CD4-positive, alpha-beta T cell treated with Interferon gamma for 1 hour (primary cell): ENCODE measurements at regions not wholly inside any gene's neighbourhood (a gene's known extent, or its start where the extent isn't known, plus 50 kb on each side); places are given as distances from the start of the nearest gene placed in this dataset.
"Not testable (repeated sequence)": the region's sequence is repeated elsewhere in the genome, so short reads cannot be mapped to it uniquely, and the experiment has no call there.

ENCODE experiments used
- DNase-seq: peaks from one replicate; pipeline ENCODE4 v3.0.0-alpha.2; 2020

DNA sequence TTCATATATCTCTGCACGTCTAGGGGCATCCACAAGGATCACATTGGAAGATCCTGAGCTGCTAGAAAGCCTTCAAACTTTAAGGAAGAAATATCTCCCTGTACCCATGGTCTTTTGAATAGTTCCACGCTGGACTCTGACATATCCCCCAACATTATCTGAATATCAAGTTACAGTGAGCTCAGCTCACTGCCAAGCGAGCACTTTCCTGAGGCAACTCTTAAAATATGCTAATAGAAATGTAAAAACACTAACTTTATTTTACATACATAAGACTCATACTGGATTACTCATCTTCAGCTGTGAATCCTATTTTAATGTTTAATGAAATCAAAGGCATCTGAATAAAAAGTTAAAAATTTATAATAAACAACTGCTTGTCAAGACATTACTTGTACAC lies 420.2 kb upstream of the CCDC54 start:
- no peak for DNase-seq

DNA sequence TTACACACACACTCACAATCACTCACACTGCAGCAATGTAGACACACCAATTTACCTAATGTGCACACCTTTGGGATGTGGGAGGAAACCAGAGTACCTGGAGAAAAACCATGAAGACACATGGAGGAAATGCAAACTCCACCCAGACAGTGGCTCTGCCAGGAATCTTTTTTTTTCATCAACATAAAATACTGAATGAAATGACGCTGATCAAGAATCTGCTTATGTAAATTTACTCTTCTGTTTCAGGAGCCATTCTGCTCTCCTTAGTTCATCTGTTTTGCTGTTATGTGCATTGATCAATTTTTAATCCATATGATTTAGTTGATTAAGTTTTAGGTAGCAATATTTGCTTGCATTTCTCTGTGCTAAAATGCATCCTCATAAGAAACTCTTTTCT lies 414.2 kb upstream of the CCDC54 start:
- DNase-seq, result no peak

DNA sequence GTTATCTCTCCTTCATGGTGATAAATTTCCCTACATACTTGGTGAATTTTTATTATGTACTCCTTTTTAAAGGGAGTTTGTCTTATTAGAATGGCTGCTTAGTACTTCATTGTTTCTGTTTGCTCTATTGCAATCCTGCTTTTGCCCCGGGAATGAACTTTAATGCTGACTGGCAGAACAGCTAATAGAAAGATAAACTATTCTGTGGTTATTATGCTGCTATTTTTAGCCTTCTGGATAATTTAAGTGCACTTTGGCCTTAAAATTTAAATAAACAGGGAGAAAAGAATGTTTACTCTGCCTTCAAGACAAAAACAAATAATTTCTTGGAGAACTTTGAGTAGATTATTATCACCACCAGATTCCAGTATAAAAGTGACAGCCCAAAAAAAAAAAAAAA lies 413.8 kb upstream of the CCDC54 start:
- DNase-seq, result no peak

DNA sequence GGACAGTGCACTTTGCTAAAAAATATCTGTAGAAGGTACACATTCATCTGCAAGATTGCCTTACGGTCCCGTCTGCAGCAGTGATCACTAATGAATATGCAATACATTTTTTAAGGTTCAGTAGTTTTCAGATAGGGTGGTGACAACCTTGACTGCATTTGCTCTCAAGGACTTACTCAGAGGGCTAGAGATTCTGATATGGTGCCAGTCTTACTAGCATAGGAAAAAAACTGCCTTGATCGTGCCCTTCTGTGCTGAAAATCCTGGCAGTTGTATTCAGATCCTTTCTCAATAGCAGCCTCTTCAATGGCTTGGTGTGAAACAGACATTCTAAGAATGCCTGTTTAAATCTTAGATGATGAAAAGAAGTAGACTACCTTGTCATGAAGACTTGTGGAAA lies 411.9 kb upstream of the CCDC54 start:
- no peak for DNase-seq

DNA sequence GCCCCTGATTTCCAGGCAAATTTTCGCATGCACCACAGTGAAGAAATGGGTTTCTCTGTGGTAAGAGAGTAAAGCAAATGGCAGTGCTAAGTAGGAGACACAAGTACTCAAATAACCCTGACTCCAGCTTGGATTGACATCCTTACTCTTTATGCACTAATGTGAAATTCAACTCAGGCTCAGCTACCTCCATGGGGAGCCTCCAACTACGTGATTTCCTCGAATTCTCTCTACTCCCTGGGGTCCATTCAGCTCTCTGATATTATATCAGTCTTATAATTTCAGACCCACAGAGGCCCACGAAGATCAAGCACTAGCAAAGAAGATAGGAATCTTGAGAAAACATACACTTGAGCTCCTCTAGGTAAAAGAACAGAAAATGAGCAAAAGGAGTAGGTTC lies 407.6 kb upstream of the CCDC54 start:
- no peak for DNase-seq

DNA sequence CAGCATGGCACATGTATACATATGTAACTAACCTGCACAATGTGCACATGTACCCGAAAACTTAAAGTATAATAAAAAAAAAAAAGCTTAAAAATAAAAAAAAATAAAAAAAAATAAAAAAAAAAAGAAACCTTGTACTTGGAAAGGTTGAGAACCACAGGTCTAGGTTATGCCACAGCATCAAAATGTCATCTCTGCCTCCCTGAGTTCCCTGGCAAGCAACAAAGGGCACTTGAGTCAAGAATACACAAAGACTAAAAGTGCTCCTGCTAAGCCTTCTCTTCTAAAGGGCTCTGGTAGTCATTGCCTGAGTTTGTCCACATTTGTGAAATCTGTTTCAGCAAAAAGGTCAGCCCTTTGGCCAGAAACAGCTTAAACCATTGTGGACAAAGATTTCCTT lies 395.8 kb upstream of the CCDC54 start:
- no peak for DNase-seq

DNA sequence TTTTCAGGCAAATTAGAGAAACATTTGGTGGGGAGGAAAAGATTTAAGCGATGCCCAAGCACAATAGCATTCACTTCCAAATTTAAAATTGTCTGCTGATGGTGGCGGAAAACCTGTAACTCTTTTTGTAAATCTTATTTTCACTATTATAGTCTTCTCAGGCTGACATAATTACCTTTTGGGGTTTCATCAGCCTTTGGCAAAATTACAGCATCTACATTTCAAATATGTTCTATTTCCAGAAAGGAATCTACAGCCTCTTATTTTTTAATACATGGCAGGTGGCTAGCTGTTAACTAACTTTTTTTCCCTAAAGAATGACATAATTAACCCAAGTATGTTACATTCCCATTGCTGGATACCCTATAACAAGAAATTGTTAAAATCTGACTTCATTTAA lies 391.5 kb upstream of the CCDC54 start:
- no peak for DNase-seq

DNA sequence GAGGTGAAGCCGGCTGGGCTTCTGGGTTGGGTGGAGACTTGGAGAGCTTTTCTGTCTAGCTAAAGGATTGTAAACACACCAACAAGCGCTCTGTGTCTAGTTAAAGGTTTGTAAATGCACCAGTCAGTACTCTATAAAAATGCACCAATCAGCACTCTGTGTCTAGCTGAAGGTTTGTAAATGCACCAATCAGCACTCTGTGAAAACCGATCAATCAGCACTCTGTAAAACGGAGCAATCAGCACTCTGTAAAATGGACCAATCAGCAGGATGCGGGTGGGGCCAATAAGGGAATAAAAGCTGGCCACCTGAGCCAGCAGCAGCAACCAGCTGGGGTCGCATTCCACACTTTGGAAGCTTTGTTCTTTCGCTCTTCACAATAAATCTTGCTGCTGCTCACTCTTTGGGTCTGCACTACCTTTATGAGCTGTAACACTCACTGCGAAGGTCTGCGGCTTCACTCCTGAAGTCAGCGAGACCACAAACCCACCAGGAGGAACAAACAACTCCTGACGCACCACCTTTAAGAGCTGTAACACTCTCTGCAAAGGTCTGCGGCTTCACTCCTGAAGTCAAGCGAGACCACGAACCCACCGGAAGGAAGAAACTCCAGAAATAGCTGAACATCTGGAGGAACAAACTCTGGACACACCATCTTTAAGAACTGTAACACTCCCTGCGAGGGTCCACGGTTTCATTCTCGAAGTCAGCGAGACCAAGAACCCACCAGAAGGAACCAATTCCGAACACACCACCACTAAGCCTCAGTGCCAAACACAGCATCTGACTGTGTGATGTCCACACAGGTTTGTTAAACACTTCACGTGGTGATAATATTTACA lies 378.2 kb upstream of the CCDC54 start:
- DNase-seq, result peak; percentile 26

DNA sequence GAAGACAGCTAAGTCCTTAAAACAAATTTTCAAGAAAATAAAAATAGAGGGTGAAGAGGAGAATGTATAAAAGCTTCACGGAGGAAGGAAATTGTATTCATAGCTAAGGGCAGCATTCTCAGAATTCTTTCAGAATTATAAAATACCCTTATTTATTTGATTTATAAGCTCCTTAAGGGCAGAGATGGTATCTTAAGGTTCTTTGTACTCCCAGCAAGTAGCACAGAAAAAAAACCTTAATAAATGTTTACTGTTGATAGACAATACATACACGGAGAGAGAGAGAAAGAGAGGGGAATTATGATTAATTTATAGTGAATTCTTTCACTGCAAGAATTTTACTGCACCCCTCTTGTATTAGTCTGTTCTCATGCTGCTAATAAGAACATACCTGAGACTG lies 375.6 kb upstream of the CCDC54 start:
- no peak for DNase-seq

DNA sequence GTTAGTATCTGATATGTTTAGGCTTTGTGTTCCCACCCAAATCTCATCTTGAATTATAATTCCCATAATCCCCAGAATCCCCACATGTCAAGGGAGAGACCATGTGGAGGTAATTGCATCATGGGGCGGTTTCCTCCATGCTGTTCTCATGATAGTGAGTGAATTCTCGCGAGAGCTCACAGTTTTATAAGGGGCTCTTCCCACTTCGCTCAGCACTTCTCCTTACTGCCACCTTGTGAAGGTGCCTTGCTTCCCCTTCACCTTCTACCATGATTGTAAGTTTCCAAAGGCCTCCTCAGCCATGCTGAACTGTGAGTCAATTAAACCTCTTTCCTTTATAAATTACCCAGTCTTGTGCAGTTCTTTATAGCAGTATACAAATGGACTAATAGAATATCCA lies 371.9 kb upstream of the CCDC54 start:
- not testable (repeated sequence) for DNase-seq

DNA sequence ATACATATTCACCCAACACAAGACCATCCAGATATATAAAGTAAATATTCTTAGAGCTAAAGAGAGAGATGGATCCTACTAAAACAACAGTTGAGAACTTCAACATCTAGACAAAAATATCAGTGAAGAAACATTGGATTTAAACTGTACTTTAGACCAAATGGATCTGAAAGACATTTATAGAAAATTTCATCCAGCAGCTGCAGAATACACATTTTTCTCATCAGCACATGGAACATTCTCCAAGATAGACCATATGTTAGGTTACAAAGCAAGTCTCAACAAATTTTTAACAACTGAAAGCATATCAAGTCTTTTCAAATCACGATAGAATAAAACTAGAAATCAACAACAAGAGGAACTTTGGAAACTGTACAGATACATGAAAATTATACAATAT lies 369.0 kb upstream of the CCDC54 start:
- DNase-seq, result no peak

DNA sequence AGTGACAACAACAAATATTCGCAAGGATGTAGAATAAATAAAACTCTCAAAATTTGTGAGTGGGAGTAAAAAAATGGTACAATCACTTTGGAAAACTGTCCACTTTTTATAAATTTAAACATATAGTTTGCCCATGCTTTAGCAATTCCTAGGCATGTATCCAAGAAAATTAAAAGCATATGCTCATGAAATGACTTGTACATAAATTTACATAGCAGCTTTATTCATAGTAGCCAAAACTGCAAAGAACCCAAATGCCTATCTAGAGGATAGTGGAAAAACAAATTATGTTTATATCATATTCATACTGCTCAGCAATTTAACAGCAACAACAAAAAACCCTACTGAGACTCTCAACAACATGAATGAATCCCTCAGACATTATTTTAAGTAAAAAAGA lies 363.6 kb upstream of the CCDC54 start:
- no peak for DNase-seq

DNA sequence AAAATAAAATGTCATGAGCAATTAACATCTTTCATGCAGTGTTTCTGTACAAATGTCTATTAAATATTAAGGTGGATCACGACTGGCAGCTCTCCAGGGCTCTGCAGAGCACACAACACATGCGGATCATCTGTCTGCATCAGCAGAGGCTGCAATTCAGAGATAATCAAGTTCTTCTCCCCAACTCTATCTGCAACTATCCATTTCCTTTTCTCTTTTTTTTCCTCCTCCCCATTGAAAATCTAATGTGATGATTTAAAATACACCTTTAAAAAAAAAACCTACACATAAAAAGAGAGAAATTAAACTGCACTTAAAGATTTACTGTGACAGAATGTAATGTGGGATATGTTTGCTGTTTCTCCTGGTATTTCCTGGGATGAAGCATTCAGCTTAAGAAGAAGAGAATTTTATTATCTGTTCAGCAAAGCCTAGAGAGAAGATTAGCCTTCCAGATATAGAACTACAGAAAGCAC lies 352.6 kb upstream of the CCDC54 start:
- no peak for DNase-seq

DNA sequence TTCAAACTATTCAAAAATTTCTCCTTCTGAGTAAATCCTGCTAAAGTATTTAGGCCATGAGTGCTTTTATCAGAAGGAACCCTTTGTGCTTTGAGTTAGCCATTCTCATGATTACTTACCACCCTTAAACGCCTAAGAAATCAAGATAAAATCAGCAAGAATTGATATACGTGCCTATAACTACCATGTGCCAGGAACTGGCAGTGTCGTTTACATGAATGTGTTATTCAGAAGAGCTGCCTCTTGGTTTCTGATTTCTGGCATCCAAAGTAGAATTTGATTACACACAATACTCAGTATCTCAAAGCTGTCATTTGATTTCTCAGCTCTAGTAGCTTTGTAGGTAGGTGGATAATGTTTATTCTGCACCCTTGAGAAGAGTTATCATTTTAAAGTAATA lies 351.3 kb upstream of the CCDC54 start:
- DNase-seq, result no peak

DNA sequence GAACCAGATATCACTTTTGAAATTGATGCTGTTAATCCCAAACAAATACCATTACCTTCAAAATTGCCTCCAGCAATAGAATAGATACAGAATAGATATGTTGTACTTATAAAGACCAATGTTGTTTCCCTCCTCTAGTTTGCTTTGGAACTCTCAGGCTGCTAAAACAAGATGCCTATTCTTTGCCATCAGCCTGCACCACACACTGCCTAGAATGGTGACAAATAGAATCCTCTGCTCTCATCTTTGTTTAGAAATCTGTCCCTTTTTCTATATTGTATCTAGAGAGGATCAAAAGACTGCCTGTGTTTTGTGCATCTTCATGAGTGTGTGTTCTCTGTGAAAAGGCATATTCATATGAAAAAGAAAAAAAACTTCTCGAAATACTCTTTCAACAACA lies 349.2 kb upstream of the CCDC54 start:
- DNase-seq, result no peak

DNA sequence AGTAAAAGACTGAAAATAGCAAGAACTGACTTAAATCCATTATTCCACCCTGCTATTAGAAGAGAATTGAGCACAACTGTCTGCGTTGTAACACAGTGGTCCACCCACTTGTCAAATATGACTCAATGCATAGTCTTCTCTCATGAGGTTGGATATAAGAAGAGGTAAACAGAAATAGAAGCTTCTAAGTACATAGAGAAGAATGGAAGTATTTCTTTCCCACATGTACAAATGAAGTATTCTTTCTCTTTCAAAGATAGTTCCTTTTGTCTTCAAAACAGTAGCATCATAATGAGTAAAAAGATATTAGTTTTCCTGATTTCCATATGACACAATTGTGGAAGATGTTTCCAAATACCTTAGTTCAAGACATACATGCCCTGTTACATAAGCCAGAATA lies 348.6 kb upstream of the CCDC54 start:
- no peak for DNase-seq

DNA sequence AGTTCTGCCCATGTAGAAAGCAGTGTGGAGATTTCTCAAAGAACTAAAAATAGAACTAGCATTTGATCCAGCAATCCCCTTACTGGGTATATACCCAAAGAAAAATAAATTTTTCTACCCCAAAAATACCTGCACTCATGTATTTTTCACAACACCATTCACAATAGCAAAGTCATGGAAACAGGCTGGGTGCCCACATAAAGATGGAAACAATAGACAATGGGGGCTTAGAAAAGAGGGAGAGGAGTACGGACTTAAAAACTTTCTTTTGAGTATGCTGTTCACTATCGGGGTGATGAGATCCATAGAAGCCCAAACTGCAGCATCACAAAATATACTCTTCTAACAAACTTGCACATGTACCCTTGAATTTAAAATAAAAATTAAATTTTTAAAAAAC lies 345.1 kb upstream of the CCDC54 start:
- no peak for DNase-seq

DNA sequence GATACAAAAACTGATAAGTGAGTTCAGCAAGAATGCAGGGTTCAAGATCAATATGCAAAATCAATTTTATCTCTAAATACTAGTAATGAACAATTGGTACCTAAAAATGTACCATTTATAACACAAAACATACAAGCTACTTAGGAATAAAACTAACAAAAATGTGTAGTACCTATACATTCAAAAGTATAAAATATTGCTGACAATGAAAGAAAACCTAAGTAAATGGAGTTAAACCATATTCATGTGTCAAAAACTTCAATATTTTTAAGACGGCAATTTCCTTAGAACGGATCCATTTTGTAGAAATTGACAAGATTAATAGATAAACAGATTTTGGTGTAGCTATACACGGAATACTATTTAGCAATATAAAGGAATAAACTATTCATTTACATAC lies 343.1 kb upstream of the CCDC54 start:
- no peak for DNase-seq

DNA sequence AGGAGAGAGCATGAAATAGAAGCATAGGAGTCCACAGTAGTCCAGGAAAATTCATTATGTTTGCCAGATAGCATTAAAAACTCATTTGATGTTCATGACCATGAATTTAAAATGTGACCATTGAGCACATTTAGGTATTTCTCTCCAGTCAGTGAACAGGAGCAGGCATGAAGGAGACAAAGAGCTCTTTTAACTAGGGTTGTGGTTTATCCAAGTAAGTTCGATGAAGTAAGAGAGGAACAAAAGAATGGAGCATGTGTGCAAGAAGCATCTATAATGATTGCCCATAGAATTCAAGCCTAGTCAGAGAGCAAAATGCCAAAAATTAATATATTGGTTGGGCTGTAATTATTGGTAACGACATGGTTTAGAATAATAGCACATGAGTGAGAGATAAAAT lies 342.1 kb upstream of the CCDC54 start:
- no peak for DNase-seq

DNA sequence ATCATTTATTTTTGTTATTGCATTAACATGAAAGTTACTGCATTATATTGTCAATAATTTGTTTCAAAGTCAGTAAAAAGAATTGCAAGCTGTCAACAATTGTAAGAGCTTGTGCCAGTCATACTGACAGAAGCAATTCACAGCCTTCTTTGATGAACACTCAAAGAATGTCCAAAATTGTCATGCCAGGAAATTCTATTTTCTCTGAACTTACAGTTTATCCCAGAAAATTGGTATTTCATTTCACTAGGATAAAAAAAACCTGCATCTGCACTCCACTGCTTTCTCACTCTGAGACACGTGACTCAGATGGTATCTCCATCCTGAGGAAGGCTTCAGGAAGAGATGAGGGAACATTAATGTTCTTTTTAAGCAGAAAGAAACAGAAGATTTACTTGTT lies 332.6 kb upstream of the CCDC54 start:
- no peak for DNase-seq

DNA sequence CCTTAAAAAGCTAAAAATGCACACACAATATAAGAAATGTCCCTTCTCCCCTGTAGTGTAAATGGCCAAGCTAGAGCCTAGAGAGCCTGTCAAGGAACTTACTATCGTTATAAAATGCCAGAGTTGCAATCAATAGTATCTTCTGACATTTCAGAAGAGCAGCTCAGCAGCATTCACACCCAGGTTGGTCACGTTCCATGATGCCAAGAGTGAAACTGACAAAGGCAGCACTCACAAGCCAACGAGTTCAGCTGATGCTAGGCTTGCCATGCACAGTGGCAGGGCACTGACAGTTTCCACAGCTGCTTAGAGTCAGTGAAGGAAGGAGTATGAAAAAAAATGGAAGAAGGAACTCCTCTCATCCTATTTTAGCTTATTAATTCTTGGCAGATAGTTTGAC lies 331.4 kb upstream of the CCDC54 start:
- DNase-seq, result no peak

DNA sequence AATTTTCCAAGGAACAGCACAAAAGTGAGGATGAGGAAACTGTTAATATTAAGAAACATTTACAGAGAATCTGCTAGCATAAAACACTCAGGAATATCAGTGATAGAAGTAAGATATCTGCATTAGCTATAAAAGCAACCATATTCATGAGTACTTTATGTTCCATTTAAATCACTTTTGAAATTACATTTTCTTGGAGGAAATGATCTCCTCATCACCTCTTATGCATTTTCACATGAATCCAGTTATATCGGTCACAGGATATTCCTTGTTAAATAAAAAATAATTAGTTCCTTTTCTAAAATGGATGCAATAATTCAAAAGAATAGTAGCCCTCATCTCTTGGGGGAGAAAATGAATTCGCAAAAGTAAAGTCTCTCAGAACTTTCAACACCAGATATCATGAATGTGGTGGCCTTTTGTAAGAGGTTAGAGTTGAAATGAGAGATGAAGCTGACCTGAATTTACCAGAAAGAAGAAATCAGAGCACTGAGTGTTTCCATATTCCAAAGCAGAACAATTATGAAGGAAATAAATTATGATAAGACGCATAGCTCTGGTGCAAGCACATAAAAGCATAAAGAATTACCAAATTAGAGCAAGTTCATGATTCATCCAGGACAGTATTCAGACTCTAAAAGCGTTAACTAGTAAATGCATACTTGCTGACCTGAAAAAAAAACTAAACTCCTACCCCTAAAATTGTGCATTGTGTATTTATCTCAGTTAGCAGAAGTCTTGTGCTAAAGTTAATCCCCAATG lies 321.9 kb upstream of the CCDC54 start:
- no peak for DNase-seq

DNA sequence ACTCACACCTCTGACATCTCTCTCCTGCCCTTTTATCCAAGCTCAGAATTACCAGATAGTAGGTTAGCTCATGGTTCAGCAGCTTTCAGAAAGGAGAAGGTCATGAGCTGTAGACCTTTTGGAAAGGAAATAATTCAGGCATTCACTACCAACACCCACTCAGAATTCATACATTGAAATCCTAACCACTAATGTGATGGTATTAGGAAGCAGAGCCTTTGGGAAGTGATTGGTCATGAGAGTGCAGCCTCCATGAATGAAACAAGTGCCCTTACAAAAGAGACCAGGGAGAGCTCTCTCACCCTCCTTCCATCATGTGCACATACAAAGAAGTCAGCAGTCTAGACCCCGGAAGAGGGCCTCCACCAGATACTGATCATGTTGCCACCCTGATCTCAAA lies 315.8 kb upstream of the CCDC54 start:
- DNase-seq, result no peak

DNA sequence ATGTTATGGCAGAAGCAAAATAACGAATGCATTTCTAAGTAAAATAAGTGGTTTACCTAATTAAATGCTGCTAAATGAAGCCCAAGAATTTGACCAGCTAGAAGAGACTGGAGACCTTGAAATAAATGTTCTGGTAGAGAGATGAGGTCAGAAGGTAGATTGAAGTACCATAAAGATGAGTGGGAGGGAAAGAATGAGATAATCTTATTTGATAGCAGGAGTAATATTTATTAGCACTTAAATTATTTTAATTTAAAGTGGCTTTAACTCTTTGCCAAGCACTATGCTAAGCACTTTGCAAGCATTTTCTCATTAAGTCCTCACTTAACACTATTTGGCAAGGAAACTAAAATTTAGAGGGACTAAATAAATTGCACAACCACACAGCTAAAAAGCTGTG lies 314.9 kb upstream of the CCDC54 start:
- DNase-seq, result no peak

DNA sequence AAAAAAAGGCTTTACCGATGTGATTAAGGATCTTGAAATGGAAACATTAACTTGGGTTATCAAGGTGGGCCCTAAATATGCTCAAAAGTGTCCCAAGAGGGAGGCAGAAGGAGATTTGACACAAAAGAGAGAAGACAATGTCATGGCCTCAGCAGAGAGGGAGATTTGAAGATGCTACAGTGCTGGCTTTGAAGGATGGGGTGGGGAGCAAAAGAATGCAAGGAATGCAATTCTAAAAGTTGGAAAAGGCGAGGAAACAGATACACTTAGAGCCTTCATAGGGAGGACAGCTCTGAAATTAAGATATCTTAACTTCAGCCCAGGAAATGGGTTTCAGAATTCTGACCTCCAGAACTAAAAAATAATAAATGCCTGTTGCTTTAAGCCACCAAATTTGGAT lies 314.5 kb upstream of the CCDC54 start:
- DNase-seq, result no peak
